ENCODE measurements at regions not wholly inside any gene's neighbourhood (a gene's known extent, or its start where the extent isn't known, plus 50 kb on each side); places are given as distances from the start of the nearest gene placed in this dataset.

DNA sequence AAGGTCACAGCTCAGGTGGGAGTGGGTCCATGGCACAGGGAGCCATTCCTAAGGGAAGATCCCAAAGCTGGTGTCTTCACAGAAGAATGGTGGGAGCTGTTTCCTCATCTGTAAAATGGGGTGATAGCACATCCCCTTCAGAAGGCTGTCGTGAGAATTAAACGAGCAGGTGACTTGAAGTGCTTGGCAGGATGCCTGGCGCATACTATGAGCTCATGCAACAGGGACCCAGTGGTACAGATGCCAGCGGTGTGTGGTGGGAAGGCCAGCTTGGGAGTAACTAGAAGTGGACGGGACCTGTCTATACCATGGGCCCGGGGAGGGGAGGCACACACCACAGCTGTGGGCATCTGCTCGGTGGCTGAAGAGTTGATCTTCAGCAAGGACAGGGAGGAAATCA lies 189.3 kb upstream of the TNRC6C start:
- in situ Hi-C loops (cut with MboI; ENCODE audit: low sequenced_read_pairs, unreplicated experiment): loop anchor here (10.0 kb wide), 1 partner anchor 246 kb away; no protein-coding TSS in a partner anchor
- TF ChIP-seq CTCF (IDR thresholded peaks at IDR 0.05; ENCODE audit: borderline replicate concordance, control extremely low read depth, extremely low read depth, insufficient read depth, missing control alignments): no peak
- no peak for DNase-seq (ENCODE audit: low spot score)

DNA sequence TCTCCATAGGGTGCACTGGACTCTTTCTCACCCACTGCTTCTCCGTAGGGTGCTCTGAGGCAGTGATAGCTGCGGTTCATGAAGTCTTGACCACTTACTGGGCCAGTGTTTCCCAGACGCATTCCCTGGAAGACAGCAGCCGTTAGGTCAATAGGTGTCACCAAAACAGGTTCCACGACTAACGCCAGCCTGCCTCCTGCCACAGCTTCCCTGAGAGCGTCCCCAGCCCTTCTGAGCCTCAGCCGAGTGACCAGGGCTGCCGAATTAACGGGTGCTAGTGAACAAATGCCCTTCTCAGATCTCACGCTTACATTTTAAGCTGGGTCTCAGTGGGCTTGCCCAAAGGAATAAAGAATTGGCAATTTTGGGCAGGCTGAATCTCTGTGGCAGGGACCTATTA lies 188.7 kb upstream of the TNRC6C start:
- no peak for DNase-seq (ENCODE audit: low spot score)
- no peak for TF ChIP-seq CTCF (IDR thresholded peaks at IDR 0.05; ENCODE audit: borderline replicate concordance, control extremely low read depth, extremely low read depth, insufficient read depth, missing control alignments)
- in situ Hi-C loops (cut with MboI; ENCODE audit: low sequenced_read_pairs, unreplicated experiment): loop anchor here (10.0 kb wide), 1 partner anchor 245 kb away; no protein-coding TSS in a partner anchor

GRCh38 chr17:77770331-77771105 lies 188.0 kb upstream of the TNRC6C start:
- in situ Hi-C loops (cut with MboI; ENCODE audit: low sequenced_read_pairs, unreplicated experiment): no loop called here
- no peak for TF ChIP-seq CTCF (IDR thresholded peaks at IDR 0.05; ENCODE audit: borderline replicate concordance, control extremely low read depth, extremely low read depth, insufficient read depth, missing control alignments)
- DNase-seq (ENCODE audit: low spot score): no peak

DNA sequence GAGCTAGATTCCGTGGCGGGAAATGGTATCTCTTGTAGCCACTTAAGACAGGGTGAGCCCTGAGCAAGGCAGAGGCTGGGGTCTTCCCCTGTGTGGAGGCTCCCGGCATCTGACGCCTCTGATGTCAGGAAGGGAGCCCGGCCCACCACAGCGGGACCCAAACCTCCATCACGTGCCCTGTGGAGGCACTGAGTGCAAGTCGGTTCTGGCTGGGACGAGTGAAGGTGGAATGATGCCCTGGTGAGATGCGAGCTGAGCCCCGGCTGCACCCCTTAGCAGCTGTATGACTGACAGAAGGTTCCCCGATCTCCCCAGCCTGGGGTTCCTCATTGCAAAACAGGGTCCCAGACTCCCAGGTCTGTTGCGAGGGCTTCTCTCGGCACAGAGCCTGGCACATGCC lies 187.4 kb upstream of the TNRC6C start:
- DNase-seq (ENCODE audit: low spot score): no peak
- in situ Hi-C loops (cut with MboI; ENCODE audit: low sequenced_read_pairs, unreplicated experiment): no loop called here
- TF ChIP-seq CTCF (IDR thresholded peaks at IDR 0.05; ENCODE audit: borderline replicate concordance, control extremely low read depth, extremely low read depth, insufficient read depth, missing control alignments): no peak

- in situ Hi-C loops (cut with MboI; ENCODE audit: low sequenced_read_pairs, unreplicated experiment): no loop called here
- no peak for TF ChIP-seq CTCF (IDR thresholded peaks at IDR 0.05; ENCODE audit: borderline replicate concordance, control extremely low read depth, extremely low read depth, insufficient read depth, missing control alignments)
- DNase-seq (ENCODE audit: low spot score): no peak
Measured at GRCh38 chr17:77771587-77771986, 186.9 kb upstream of the TNRC6C start.

DNA sequence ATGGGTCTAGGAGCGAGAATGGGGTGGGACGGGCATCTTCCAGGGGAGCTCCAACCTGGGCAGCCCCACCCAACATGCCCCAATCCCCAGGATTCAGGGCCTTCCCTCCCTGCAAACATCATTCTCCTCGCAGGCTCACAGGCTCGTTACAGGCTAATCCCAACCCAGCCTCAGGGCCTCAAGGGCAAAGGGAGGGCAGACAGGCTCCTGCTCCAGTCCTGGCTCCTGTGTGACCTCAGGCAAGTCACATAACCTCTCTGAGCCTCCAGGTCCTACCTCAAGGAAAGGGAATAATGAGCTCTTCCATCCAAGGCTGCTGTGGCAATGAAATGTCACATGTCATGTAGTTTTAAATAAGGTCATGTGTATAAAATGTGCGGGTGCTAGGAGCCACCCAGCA lies 186.5 kb upstream of the TNRC6C start:
- no peak for DNase-seq (ENCODE audit: low spot score)
- TF ChIP-seq CTCF (IDR thresholded peaks at IDR 0.05; ENCODE audit: borderline replicate concordance, control extremely low read depth, extremely low read depth, insufficient read depth, missing control alignments): no peak
- in situ Hi-C loops (cut with MboI; ENCODE audit: low sequenced_read_pairs, unreplicated experiment): no loop called here
